ENCODE measurements at regions not wholly inside any gene's neighbourhood (a gene's known extent, or its start where the extent isn't known, plus 50 kb on each side); places are given as distances from the start of the nearest gene placed in this dataset.

GRCh38 chr21:17231771-17232170 lies 281.1 kb upstream of the CXADR start:
- no peak for DNase-seq

GRCh38 chr21:17238468-17238867 lies 274.4 kb upstream of the CXADR start:
- H3K4me1 Mint-ChIP-seq (ENCODE audit: low read depth, unreplicated experiment) = no peaks in the 10 kb centered on the region
- H3K36me3 Mint-ChIP-seq (ENCODE audit: insufficient read depth, unreplicated experiment) = no peaks in the 10 kb centered on the region
- H3K27me3 Mint-ChIP-seq (ENCODE audit: insufficient read depth, unreplicated experiment) = peaks cover 10% of the 10 kb centered on the region
- ChIA-PET POLR2A (no interaction called here), CTCF (no interaction called here)
- Histone ChIP-seq H3K27me3 (replicated peaks; ENCODE audit: control insufficient read depth, insufficient read depth, low read length) (no peaks in the 10 kb centered on the region), H3K36me3 (ENCODE audit: control insufficient read depth, insufficient read depth, low read length) (no peaks in the 10 kb centered on the region), H3K4me3 (ENCODE audit: low read depth, low read length) (no peak overlapping the region), H3K9me3 (no peaks in the 10 kb centered on the region), H3K4me1 (no peaks in the 10 kb centered on the region)
- DNase-seq = no peak
- H3K4me3 Mint-ChIP-seq (ENCODE audit: unreplicated experiment) = no peak overlapping the region
- H3K27ac Mint-ChIP-seq (ENCODE audit: unreplicated experiment) = no peak overlapping the region
- BruUV-seq (replicated peaks) = no TSS peak
- TF ChIP-seq CTCF (IDR thresholded peaks at IDR 0.05; ENCODE audit: insufficient read depth in 1 of 2, low read depth in 1 of 2, low read length in 1 of 2, severe bottlenecking in 1 of 2, unreplicated experiment in 1 of 2) = no peak
- intact Hi-C loops (cut with micrococcal nuclease; ENCODE audit: unreplicated experiment) = no loop called here
- H3K9me3 Mint-ChIP-seq (ENCODE audit: unreplicated experiment) = no peaks in the 10 kb centered on the region

More at GRCh38 chr21:17231771-17232170, 281.1 kb upstream of the CXADR start:
- Mint-ChIP-seq H3K36me3 (ENCODE audit: insufficient read depth, unreplicated experiment) (no peaks in the 10 kb centered on the region), H3K27me3 (ENCODE audit: insufficient read depth, unreplicated experiment) (peaks cover 7% of the 10 kb centered on the region), H3K27ac (ENCODE audit: unreplicated experiment) (no peak overlapping the region), H3K4me1 (ENCODE audit: low read depth, unreplicated experiment) (no peaks in the 10 kb centered on the region), H3K4me3 (ENCODE audit: unreplicated experiment) (no peak overlapping the region), H3K9me3 (ENCODE audit: unreplicated experiment) (peaks cover 9% of the 10 kb centered on the region)
- Histone ChIP-seq H3K36me3 (ENCODE audit: control insufficient read depth, insufficient read depth, low read length) (no peaks in the 10 kb centered on the region), H3K4me3 (ENCODE audit: low read depth, low read length) (no peak overlapping the region), H3K27me3 (replicated peaks; ENCODE audit: control insufficient read depth, insufficient read depth, low read length) (no peaks in the 10 kb centered on the region), H3K9me3 (no peaks in the 10 kb centered on the region), H3K4me1 (no peaks in the 10 kb centered on the region)
- no TSS peak for BruUV-seq (replicated peaks)
- POLR2A ChIA-PET = no interaction called here
- intact Hi-C loops (cut with micrococcal nuclease; ENCODE audit: unreplicated experiment) = no loop called here
- no peak for TF ChIP-seq CTCF (IDR thresholded peaks at IDR 0.05; ENCODE audit: insufficient read depth in 1 of 2, low read depth in 1 of 2, low read length in 1 of 2, severe bottlenecking in 1 of 2, unreplicated experiment in 1 of 2)
- CTCF ChIA-PET = no interaction called here

GRCh38 chr21:17250778-17251241 lies 262.0 kb upstream of the CXADR start:
- ChIA-PET CTCF (no interaction called here), POLR2A (no interaction called here)
- Histone ChIP-seq H3K9me3 (no peaks in the 10 kb centered on the region), H3K27me3 (replicated peaks; ENCODE audit: control insufficient read depth, insufficient read depth, low read length) (no peaks in the 10 kb centered on the region), H3K4me1 (no peaks in the 10 kb centered on the region), H3K36me3 (ENCODE audit: control insufficient read depth, insufficient read depth, low read length) (no peaks in the 10 kb centered on the region), H3K4me3 (ENCODE audit: low read depth, low read length) (no peak overlapping the region)
- TF ChIP-seq CTCF (IDR thresholded peaks at IDR 0.05; ENCODE audit: insufficient read depth in 1 of 2, low read depth in 1 of 2, low read length in 1 of 2, severe bottlenecking in 1 of 2, unreplicated experiment in 1 of 2) = no peak
- no peaks in the 10 kb centered on the region for H3K4me1 Mint-ChIP-seq (ENCODE audit: low read depth, unreplicated experiment)
- H3K27me3 Mint-ChIP-seq (ENCODE audit: insufficient read depth, unreplicated experiment) = peaks cover 2% of the 10 kb centered on the region
- no peak for DNase-seq
- no peak overlapping the region for H3K4me3 Mint-ChIP-seq (ENCODE audit: unreplicated experiment)
- no TSS peak for BruUV-seq (replicated peaks)
- intact Hi-C loops (cut with micrococcal nuclease; ENCODE audit: unreplicated experiment) = no loop called here
- H3K27ac Mint-ChIP-seq (ENCODE audit: unreplicated experiment) = no peak overlapping the region
- no peaks in the 10 kb centered on the region for H3K36me3 Mint-ChIP-seq (ENCODE audit: insufficient read depth, unreplicated experiment)
- H3K9me3 Mint-ChIP-seq (ENCODE audit: unreplicated experiment) = no peaks in the 10 kb centered on the region
